Uterus (tissue), 2 donors: ENCODE measurements at regions not wholly inside any gene's neighbourhood (a gene's known extent, or its start where the extent isn't known, plus 50 kb on each side); places are given as distances from the start of the nearest gene placed in this dataset.

ENCODE experiments used
- POLR2A ChIP-seq, 2 donors: fragments of 450-650 bp; IDR thresholded peaks; one replicate each; pipeline ENCODE4 v1.6.1; 2016; ENCODE audit warnings: antibody characterized with exemption in 2 of 2, mild to moderate bottlenecking in 1 of 2, moderate library complexity in 1 of 2
- TF ChIP-seq, protein P1 (sequence below), 4 experiments: fragments of 200-600 bp in 2 of 4; fragments of 450-650 bp in 2 of 4; sonication (generic) in 2 of 4; IDR thresholded peaks; one replicate each; pipeline ENCODE4 v1.5.1; 2016 to 2019; ENCODE audit warnings: antibody characterized with exemption in 4 of 4, mild to moderate bottlenecking in 2 of 4, moderate library complexity in 1 of 4

- TF ChIP-seq, protein P1, sequence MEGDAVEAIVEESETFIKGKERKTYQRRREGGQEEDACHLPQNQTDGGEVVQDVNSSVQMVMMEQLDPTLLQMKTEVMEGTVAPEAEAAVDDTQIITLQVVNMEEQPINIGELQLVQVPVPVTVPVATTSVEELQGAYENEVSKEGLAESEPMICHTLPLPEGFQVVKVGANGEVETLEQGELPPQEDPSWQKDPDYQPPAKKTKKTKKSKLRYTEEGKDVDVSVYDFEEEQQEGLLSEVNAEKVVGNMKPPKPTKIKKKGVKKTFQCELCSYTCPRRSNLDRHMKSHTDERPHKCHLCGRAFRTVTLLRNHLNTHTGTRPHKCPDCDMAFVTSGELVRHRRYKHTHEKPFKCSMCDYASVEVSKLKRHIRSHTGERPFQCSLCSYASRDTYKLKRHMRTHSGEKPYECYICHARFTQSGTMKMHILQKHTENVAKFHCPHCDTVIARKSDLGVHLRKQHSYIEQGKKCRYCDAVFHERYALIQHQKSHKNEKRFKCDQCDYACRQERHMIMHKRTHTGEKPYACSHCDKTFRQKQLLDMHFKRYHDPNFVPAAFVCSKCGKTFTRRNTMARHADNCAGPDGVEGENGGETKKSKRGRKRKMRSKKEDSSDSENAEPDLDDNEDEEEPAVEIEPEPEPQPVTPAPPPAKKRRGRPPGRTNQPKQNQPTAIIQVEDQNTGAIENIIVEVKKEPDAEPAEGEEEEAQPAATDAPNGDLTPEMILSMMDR (IDR thresholded peaks at IDR 0.05) = no peak
- TF ChIP-seq POLR2A (IDR thresholded peaks at IDR 0.05) = no peak
Observed at GRCh38 chr9:81108391-81108790, 581.0 kb downstream of the TLE1 start.
